Stimulated activated CD4-positive, alpha-beta T cell treated with anti-CD3 and anti-CD28 coated beads, Interleukin-4, amount 100 ng/mL, for 24 hours (primary cell): ENCODE measurements at regions not wholly inside any gene's neighbourhood (a gene's known extent, or its start where the extent isn't known, plus 50 kb on each side); places are given as distances from the start of the nearest gene placed in this dataset.

ENCODE experiments used
- DNase-seq: peaks from one replicate; pipeline ENCODE4 v3.0.0-alpha.2; 2020

DNA sequence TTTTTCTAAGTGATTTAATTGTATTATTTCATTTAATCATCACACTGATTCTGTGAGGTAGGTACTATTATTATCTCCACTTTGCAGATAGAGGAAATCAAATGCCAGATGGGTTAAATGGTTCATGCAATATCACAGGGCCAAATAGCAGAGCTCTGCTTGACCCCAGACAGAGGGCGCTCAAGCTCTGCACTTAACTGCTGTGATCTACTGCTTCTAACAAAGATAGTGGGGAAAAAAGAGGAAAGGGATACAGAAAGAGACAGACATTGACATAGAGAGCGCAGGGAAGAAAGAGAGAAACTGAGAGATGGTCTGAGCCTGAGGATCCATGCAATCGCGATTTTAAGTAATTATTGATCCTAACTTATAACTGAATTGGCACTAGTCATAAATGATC is 279.1 kb upstream of the THRB start:
- no peak for DNase-seq

GRCh38 chr3:24780991-24781390 is 286.3 kb upstream of the THRB start:
- DNase-seq, result no peak

GRCh38 chr3:24781454-24781853 is 286.8 kb upstream of the THRB start:
- DNase-seq, result no peak

DNA sequence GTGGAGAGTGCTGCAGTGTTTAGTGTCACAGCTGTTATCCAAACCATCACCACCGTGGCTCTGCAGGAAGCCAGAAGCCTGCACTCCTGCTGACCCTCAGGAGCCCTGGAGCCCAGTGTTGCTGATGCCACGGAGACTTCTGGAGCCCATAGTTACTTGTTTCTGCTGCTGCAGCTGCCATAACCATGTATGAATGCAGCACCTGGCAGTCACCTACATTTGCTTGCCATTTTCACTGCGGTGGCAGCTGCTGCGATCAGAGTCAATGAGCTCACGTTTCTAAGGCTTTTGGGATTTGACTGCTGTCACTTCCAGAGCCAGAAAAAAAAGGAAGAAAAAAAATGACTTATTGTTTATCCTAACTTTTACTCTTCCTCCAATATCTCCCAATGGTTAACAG is 299.2 kb upstream of the THRB start:
- no peak for DNase-seq

DNA sequence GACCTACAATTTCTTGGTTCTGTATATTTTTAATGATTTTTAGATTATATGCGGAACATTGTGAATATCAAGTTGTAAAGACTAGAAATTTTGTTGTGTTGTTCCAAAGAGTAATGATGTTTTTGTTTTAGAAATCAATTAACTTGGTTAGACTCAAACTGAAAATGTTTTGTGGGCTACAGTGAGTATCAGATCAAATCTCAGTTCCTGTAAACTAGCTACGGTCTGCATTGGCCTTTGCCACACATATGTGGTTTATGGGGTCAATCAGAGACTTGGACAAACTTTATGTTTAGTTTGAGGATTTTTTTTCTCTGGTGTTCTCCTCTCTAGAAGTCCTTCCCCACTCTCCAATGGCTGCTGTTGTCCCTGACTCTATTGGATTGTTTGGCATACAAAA is 308.0 kb upstream of the THRB start:
- DNase-seq, result no peak

DNA sequence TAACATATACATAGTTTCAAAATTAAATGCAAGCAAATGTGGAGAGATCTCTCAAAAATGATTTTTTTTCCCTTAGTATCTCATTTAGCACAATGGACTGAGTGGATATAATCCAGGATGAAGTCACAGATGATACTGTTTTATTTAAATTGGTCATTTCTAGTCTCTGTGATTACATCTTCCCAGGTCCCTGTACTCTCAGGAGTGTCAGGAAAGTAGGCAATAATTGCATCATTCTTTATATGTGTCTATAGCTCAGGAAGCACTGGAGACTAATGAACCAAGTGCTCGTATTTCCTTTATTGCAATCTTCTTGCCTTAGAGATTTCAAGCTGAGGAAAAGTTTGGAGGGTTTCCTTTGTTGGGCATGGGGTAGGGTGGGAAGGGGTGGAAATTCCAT is 309.4 kb upstream of the THRB start:
- no peak for DNase-seq

DNA sequence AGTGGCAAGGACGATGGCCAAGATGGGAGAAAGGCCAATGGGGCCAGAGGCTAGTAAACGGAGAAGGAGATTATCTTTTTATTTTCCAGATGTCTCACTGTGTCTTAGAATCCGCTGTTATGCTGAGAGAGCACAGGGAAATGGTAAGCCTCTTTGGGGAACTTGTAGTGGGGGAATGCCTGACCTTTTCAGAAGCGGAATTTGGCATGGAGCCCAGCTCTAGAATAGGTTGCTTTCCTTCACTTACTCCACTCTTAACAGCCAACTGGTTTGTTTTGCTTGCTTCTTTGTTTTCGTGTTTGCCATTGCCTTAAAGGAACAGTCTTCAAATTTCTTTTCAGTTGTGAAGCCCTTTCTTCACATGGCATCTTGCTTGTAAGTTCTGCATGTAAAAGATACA is 316.2 kb upstream of the THRB start:
- DNase-seq, result no peak

DNA sequence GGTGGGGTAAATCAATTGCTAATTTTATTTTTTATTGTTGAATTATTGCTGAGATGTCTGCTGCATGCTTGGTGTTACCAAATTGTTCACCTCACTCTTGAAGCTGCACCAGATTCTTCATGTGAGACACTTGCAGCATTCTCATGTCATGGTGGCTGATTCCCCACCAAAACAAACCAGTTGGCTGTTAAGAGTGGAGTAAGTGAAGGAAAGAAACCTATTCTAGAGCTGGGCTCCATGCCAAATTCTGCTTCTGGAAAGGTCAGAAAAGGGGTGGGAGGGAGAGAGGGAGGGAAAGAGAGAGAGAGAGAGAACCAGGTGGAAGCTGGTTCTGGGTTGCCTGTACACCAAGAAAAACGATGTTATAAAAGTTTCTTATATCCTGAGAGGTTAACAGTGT is 317.5 kb upstream of the THRB start:
- DNase-seq, result no peak

DNA sequence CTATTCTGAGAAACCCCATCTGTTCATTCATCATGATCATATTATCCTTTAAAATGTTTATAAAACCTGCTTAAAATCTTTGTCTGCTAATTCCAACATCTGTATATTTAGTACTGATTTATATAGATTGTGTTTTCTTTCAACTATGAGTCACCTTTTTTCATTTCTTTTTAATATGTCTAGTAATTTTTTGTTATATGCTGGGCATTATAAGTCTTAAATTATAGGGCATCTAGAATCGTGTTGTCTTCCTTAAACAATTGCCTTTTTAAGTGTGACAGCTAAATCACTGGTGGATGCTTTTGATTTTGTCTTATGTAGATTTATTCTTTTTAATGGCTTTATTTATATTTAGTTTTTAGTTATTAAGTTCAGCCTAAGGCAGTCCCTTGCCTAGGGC is 323.4 kb upstream of the THRB start:
- no peak for DNase-seq

DNA sequence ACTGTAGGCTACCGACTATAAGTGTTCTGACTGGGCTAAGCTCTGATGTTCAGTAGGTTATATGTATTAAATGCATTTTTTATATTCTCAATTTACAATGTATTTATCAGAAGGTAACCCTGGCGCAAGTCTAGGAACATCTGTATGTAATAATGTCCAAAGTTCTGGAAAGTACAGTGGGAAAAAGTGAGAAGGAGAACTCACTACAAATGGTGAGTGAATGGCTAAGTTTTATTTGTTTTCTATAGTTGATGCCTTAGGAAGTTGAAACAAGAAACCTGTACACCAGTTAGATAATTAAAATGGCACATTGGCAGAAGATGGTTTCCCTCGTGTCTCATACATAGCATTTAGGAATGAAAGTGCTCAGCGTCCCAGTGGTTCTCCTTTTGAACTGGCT is 333.4 kb upstream of the THRB start:
- no peak for DNase-seq

- no peak for DNase-seq
These were observed 333.9 kb upstream of the THRB start for GRCh38 chr3:24828551-24828950.

DNA sequence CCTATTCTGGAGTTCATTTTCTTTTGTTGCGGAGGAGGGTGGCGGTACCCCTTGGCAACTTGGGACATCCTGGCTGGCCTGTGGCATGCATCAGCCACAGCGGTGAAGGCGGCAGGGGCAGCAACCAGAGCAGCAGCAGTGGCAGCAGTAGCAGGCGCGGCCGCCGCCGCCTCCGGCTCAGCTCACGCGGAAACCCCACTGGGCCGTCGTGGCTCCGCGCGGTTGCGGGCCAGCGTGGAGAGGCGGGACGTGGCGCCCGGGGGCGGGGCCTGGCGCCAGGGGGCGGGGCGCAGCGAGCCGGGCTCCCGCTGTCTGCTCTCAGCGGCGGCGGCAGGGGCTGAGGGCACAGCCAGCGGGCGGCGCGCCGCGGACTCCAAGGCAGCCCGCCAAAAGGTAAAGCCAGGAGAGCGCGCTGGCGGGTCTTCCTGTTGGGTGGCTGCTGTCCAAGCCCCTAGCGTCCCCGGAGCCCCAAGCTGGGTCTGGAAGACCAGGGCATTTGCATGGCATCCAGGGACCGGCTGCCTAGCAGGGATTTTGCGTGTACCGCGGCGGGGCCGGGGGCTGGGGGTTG is 334.4 kb upstream of the THRB start:
- DNase-seq, result no peak

GRCh38 chr3:24829629-24830229 is 335.1 kb upstream of the THRB start:
- no peak for DNase-seq

GRCh38 chr3:24830230-24831152 is 335.8 kb upstream of the THRB start:
- DNase-seq, result no peak

- no peak for DNase-seq
These were observed 336.6 kb upstream of the THRB start for GRCh38 chr3:24831221-24831620.

- DNase-seq, result no peak
These were observed 338.2 kb upstream of the THRB start for GRCh38 chr3:24832891-24833290.

DNA sequence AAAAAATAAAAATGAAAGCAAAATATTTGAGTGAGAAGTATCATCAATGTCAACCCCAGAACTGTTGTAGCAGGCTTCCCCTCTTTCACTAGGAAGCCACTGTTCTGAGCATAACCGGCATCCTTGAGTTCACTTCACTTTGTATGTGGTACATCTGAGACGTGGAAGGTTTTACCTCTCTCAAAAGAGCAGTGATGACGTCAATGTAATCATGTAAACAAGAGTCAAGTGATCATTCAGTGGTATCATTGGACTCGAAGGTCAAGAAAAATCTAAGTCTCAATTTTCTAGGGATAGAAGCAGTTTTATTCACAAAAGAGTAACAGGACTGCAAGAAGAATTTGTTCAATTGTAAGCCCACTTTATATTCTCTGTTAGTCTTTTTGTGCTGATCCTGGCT is 339.8 kb upstream of the THRB start:
- DNase-seq, result no peak

DNA sequence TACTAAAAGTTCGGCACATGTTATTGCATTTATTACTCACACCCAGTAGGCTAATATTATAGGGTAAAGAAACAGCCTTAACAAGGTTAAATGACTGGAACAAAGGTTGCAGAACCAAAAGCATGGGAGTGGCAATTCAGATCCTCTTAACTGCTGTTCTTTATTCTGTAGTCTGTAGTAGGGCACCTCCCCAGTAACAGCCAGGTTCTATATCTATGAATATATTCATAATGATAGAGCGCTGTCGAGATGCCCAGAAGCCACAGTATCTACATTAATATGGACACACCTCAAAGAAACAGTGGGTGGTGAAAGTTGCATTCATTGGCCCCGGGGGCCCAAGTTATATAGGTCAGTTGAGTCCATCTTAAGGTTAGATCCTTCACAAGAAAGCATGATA is 340.9 kb upstream of the THRB start:
- DNase-seq, result no peak

DNA sequence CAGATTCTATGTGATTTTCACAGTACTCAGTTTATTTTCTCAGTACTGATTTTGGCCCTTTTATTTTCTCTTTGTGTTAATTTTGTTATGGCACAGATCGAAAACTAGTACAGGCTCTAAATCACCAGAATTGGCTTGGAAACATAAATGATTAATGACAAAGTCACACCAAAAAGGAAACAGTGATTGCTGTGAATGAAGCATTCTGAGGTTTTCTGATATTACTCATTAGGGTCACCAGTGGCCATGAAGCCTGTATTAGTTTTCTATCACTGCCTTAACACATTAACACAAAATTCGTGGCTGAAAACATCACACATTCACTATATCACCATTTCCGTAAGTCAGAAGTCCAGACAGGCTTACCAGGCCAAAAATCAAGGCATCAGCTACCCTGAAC is 343.0 kb upstream of the THRB start:
- DNase-seq, result no peak

GRCh38 chr3:24838533-24838932 is 343.9 kb upstream of the THRB start:
- DNase-seq, result no peak

GRCh38 chr3:24843955-24844354 is 349.3 kb upstream of the THRB start:
- DNase-seq, result no peak

- DNase-seq, result no peak
These were observed 351.0 kb upstream of the THRB start for GRCh38 chr3:24845524-24846155.

GRCh38 chr3:24846286-24846860 is 351.7 kb upstream of the THRB start:
- DNase-seq, result no peak

GRCh38 chr3:24850245-24850644 is 355.6 kb upstream of the THRB start:
- no peak for DNase-seq
